ENCODE measurements at regions not wholly inside any gene's neighbourhood (a gene's known extent, or its start where the extent isn't known, plus 50 kb on each side); places are given as distances from the start of the nearest gene placed in this dataset.
"Not testable (repeated sequence)": the region's sequence is repeated elsewhere in the genome, so short reads cannot be mapped to it uniquely, and the experiment has no call there.

- no peak for DNase-seq (ENCODE audit: low read depth in 4 of 4, low spot score in 2 of 4)
These were observed 50.0 kb downstream of the SPRING1 start for GRCh38 chr12:116687888-116688287.

- DNase-seq (ENCODE audit: low read depth in 4 of 4, low spot score in 2 of 4) = no peak
These were observed 53.0 kb downstream of the SPRING1 start for GRCh38 chr12:116684891-116685290.

GRCh38 chr12:116677202-116677661 lies 60.6 kb downstream of the SPRING1 start:
- DNase-seq (ENCODE audit: low read depth in 4 of 4, low spot score in 2 of 4) = no peak

GRCh38 chr12:116675339-116676107 lies 62.3 kb downstream of the SPRING1 start:
- DNase-seq (ENCODE audit: low read depth in 4 of 4, low spot score in 2 of 4) = no peak

GRCh38 chr12:116674643-116675183 lies 63.2 kb downstream of the SPRING1 start:
- DNase-seq (ENCODE audit: low read depth in 4 of 4, low spot score in 2 of 4) = no peak

GRCh38 chr12:116673681-116674111 lies 64.2 kb downstream of the SPRING1 start:
- DNase-seq (ENCODE audit: low read depth in 4 of 4, low spot score in 2 of 4) = no peak

GRCh38 chr12:116672842-116673516 lies 64.9 kb downstream of the SPRING1 start:
- DNase-seq (ENCODE audit: low read depth in 4 of 4, low spot score in 2 of 4) = no peak

- no peak for DNase-seq (ENCODE audit: low read depth in 4 of 4, low spot score in 2 of 4)
These were observed 65.9 kb downstream of the SPRING1 start for GRCh38 chr12:116672010-116672409.

- DNase-seq (ENCODE audit: low read depth in 4 of 4, low spot score in 2 of 4) = no peak
These were observed 67.0 kb downstream of the SPRING1 start for GRCh38 chr12:116670859-116671258.

- no peak for DNase-seq (ENCODE audit: low read depth in 4 of 4, low spot score in 2 of 4)
These were observed 70.1 kb downstream of the SPRING1 start for GRCh38 chr12:116667752-116668151.

- not testable (repeated sequence) for DNase-seq (ENCODE audit: low read depth in 4 of 4, low spot score in 2 of 4)
These were observed 71.0 kb downstream of the SPRING1 start for GRCh38 chr12:116666829-116667228.

- DNase-seq (ENCODE audit: low read depth in 4 of 4, low spot score in 2 of 4) = no peak
These were observed 71.6 kb downstream of the SPRING1 start for GRCh38 chr12:116666305-116666673.

GRCh38 chr12:116665666-116666304 lies 72.1 kb downstream of the SPRING1 start:
- no peak for DNase-seq (ENCODE audit: low read depth in 4 of 4, low spot score in 2 of 4)

- no peak for DNase-seq (ENCODE audit: low read depth in 4 of 4, low spot score in 2 of 4)
These were observed 73.8 kb downstream of the SPRING1 start for GRCh38 chr12:116664085-116664484.

- no peak for DNase-seq (ENCODE audit: low read depth in 4 of 4, low spot score in 2 of 4)
These were observed 75.2 kb downstream of the SPRING1 start for GRCh38 chr12:116662612-116663144.

GRCh38 chr12:116661341-116661740 lies 76.5 kb downstream of the SPRING1 start:
- no peak for DNase-seq (ENCODE audit: low read depth in 4 of 4, low spot score in 2 of 4)

GRCh38 chr12:116660740-116661139 lies 77.1 kb downstream of the SPRING1 start:
- not testable (repeated sequence) for DNase-seq (ENCODE audit: low read depth in 4 of 4, low spot score in 2 of 4)

- no peak for DNase-seq (ENCODE audit: low read depth in 4 of 4, low spot score in 2 of 4)
These were observed 77.9 kb downstream of the SPRING1 start for GRCh38 chr12:116659771-116660481.

- DNase-seq (ENCODE audit: low read depth in 4 of 4, low spot score in 2 of 4) = no peak
These were observed 79.9 kb downstream of the SPRING1 start for GRCh38 chr12:116657921-116658495.

- DNase-seq (ENCODE audit: low read depth in 4 of 4, low spot score in 2 of 4) = no peak
These were observed 81.6 kb downstream of the SPRING1 start for GRCh38 chr12:116656306-116656705.
